ENCODE measurements at regions not wholly inside any gene's neighbourhood (a gene's known extent, or its start where the extent isn't known, plus 50 kb on each side); places are given as distances from the start of the nearest gene placed in this dataset.

DNA sequence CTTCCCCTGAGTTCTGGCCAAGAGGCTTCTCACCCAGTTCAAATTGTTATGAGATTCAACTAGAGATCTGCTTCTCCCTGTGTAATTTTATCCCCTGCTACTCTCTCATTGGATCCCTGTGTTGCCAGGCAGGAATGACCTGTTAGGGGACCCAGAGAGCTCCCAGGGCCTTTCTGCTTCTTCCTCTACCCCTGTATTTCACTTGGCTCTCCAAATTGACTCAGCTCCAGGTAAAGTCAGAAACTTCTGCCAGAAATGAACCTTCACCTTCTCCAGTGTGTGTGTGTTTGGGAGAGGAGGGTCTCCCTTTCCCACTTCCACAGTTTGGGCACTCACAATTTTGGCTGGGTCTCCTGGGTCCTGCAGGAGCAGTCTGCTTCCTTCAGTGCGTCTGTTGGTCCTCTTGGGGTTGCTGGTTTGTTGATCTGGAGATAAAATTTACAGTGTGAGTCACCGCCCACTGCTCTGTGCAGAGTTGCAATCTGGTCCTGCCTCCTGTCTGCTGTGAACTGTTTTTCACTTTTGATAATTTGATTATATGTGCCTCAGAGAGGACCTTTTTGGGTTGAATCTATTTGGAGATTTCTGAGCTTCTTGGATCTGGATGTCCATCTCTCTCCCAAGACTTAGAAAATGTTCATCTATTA is 112.4 kb upstream of the EDA2R start:
- TF ChIP-seq, protein P1, sequence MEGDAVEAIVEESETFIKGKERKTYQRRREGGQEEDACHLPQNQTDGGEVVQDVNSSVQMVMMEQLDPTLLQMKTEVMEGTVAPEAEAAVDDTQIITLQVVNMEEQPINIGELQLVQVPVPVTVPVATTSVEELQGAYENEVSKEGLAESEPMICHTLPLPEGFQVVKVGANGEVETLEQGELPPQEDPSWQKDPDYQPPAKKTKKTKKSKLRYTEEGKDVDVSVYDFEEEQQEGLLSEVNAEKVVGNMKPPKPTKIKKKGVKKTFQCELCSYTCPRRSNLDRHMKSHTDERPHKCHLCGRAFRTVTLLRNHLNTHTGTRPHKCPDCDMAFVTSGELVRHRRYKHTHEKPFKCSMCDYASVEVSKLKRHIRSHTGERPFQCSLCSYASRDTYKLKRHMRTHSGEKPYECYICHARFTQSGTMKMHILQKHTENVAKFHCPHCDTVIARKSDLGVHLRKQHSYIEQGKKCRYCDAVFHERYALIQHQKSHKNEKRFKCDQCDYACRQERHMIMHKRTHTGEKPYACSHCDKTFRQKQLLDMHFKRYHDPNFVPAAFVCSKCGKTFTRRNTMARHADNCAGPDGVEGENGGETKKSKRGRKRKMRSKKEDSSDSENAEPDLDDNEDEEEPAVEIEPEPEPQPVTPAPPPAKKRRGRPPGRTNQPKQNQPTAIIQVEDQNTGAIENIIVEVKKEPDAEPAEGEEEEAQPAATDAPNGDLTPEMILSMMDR (IDR thresholded peaks at IDR 0.05; ENCODE audit: extremely low read depth in 1 of 2, insufficient read depth in 1 of 2, low read depth in 1 of 2, low read length in 2 of 2): no peak
- no peak for TF ChIP-seq POLR2A (IDR thresholded peaks at IDR 0.05; ENCODE audit: low read depth, low read length)
- TF ChIP-seq, protein P2, sequence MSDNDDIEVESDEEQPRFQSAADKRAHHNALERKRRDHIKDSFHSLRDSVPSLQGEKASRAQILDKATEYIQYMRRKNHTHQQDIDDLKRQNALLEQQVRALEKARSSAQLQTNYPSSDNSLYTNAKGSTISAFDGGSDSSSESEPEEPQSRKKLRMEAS (IDR thresholded peaks at IDR 0.05; ENCODE audit: insufficient read depth, insufficient read length): no peak
- no peak for TF ChIP-seq JUN (IDR thresholded peaks at IDR 0.05; ENCODE audit: borderline replicate concordance, insufficient read depth, insufficient read length, low read depth)
- TF ChIP-seq EZH2 (IDR thresholded peaks at IDR 0.05; ENCODE audit: borderline replicate concordance, low read depth, low read length, severe bottlenecking): no peak
